Endothelial cell of umbilical vein (primary cell): ENCODE measurements at regions not wholly inside any gene's neighbourhood (a gene's known extent, or its start where the extent isn't known, plus 50 kb on each side); places are given as distances from the start of the nearest gene placed in this dataset.
"Not testable (repeated sequence)": the region's sequence is repeated elsewhere in the genome, so short reads cannot be mapped to it uniquely, and the experiment has no call there.

Source experiments
- CTCF ChIP-seq, 2 donors: IDR thresholded peaks; 1 replicate in 1 of 2; 2 replicates in 1 of 2; pipeline ENCODE4 v1.5.1; 2011; ENCODE audit warnings: low read length in 2 of 2, mild to moderate bottlenecking in 2 of 2, moderate library complexity in 2 of 2, control low read depth in 1 of 2, inconsistent platforms in 1 of 2, low read depth in 1 of 2; ENCODE audit not compliant: insufficient read depth in 1 of 2; ENCODE audit errors: extremely low read depth in 1 of 2
- EZH2 ChIP-seq: IDR thresholded peaks from 2 replicates; pipeline ENCODE4 v1.6.1; 2012; ENCODE audit warnings: borderline replicate concordance, low read depth, mild to moderate bottlenecking, moderate library complexity, low read length, inconsistent platforms; ENCODE audit not compliant: severe bottlenecking
- FOS ChIP-seq: IDR thresholded peaks from 2 replicates; pipeline ENCODE4 v1.6.1; 2011; ENCODE audit warnings: mild to moderate bottlenecking, low read length, moderate library complexity, borderline replicate concordance; ENCODE audit not compliant: insufficient read depth
- GATA2 ChIP-seq: IDR thresholded peaks from 2 replicates; pipeline ENCODE4 v1.7.0; 2011; ENCODE audit warnings: low read depth, mild to moderate bottlenecking, moderate library complexity, mixed read lengths, low read length; ENCODE audit not compliant: insufficient read length, insufficient read depth
- JUN ChIP-seq: IDR thresholded peaks from 2 replicates; pipeline ENCODE4 v1.6.1; 2011; ENCODE audit warnings: borderline replicate concordance, low read depth; ENCODE audit not compliant: insufficient read length, insufficient read depth
- MAX ChIP-seq: IDR thresholded peaks from 2 replicates; pipeline ENCODE4 v1.6.1; 2011; ENCODE audit not compliant: insufficient read depth, insufficient read length
- MYC ChIP-seq: IDR thresholded peaks from one replicate; pipeline ENCODE4 v1.6.1; 2011; ENCODE audit warnings: mild to moderate bottlenecking, low read depth, low read length
- POLR2A ChIP-seq: IDR thresholded peaks from 2 replicates; pipeline ENCODE4 v1.6.1; 2012; ENCODE audit warnings: low read depth, mild to moderate bottlenecking, control low read depth, low read length
- POLR2AphosphoS5 ChIP-seq: IDR thresholded peaks from 2 replicates; pipeline ENCODE4 v1.6.1; 2012; ENCODE audit warnings: low read depth, mild to moderate bottlenecking, control low read depth, low read length, moderate library complexity; ENCODE audit not compliant: insufficient read depth

DNA sequence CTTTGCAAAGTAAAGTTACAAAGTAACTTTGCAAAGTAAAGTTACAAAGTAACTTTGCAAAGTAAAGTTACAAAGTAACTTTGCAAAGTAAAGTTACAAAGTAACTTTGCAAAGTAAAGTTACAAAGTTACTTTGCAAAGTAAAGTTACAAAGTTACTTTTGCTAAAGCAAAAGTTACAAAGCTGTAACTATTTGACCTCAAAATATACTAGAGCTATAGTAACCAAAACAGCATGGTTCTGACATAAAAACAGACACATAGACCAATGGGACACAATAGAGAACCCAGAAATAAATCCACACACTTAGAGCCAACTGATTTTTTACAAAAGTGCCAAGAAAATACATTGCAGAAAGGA lies 66.3 kb downstream of the TRIL start:
- TF ChIP-seq CTCF (IDR thresholded peaks at IDR 0.05; ENCODE audit: extremely low read depth in 1 of 2, insufficient read depth in 1 of 2, low read depth in 1 of 2, low read length in 2 of 2); POLR2A; MAX; EZH2; MYC; POLR2AphosphoS5; JUN; FOS; GATA2: not testable (repeated sequence)
